Fibroblast of skin of back (primary cell): ENCODE measurements at regions not wholly inside any gene's neighbourhood (a gene's known extent, or its start where the extent isn't known, plus 50 kb on each side); places are given as distances from the start of the nearest gene placed in this dataset.

Experiments used
- DNase-seq: peaks from one replicate; pipeline ENCODE4 v3.0.0-alpha.2; 2013

GRCh38 chr6:43903739-43904290 is 133.8 kb downstream of the VEGFA start:
- no peak for DNase-seq

GRCh38 chr6:43901733-43902230 is 131.8 kb downstream of the VEGFA start:
- DNase-seq, result no peak

DNA sequence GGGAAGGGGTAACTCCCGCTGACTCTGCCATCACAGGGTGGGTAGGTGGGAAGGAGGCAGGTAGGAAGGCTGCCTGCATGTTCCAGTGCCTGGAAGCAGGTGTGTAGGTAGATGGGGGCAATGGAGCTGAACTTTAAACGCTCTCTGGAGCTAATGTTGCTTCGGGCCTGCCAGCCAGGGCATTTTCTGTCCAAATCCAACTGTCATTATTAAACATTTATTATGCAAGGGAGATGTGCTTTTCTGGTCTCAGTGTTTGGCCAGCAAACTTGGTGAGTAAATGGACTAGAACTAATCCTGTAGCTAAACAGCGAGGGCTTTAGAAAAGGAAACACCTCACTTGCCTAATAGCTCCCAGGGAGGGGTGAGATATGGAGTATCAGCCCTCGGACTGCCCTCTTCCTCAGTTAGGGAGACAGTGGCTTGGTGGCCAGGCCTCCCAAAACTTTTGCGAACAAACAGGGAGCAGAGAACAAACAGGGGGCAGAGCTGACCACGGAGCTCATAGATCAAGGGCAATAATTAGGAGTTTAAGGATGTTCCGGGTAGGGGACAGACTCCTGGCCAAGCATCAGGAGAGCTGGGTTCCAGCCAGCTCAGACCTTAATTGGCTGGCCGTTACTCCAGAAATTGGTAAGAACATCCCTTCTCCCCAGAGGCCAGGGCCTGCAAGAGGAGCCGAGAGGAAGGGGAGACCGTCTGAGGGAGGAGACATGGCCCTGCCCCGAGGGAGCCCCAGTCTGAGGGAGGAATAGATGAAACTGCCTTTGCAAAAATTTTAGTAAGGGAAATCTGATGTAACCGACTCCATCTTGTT is 131.1 kb downstream of the VEGFA start:
- DNase-seq, result no peak

DNA sequence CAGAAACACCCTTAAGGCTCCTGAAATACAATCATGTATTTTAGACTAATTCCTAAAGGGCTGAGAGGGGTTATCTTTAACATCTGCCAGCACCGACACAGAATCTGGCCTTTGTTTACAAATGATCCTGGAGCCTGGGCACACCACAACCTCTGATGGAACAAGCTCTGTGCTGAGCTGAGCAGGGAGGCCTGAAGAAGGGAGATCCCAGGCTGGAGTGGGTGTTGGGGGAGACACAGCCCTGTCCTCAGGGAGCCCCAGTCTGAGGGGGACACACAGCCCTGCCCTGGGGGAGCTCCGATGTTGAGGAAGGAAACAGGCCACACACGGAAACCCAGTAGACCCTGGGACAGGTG is 130.5 kb downstream of the VEGFA start:
- DNase-seq, result no peak

- DNase-seq, result no peak
Observed at GRCh38 chr6:43899830-43900229, 129.8 kb downstream of the VEGFA start.

- no peak for DNase-seq
Observed at GRCh38 chr6:43898358-43899131, 128.5 kb downstream of the VEGFA start.

DNA sequence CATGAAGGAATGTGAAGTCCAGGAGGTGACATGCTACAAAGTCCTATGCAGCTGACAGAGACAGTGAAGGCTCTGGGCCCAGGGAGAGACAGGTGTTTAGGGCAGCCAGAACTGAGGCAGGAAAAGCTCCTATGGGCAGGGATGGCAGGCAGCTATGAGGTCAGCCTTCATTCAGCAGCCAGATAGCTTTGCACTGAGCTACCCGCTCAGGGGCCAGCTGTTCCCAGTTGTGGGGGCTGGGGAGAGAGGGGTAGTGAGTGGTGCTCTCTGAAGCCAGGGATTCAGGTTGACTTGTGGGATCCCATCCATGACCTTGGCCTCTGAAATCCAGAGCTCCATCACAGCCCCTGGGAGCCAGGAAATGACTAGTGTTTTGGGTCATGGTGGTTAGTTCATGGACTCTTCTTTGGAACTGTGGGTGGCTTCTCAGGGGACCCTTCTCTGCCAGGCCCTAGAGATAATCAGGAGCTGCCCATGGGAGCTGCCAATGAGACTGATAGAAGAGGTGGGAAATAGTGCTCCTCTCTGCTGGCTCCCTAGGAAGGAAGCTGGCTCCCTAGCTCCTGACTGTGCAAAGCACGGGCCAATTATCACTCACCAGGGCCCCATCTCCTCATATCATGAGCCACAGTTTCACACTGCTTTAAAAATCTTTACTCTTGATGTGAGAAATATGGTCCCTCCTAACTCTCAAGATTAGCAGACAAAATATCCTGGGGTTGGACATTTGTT is 127.7 kb downstream of the VEGFA start:
- no peak for DNase-seq

GRCh38 chr6:43896329-43897255 is 126.6 kb downstream of the VEGFA start:
- DNase-seq, result no peak

- DNase-seq, result no peak
Observed at GRCh38 chr6:43895656-43896328, 125.8 kb downstream of the VEGFA start.

- no peak for DNase-seq
Observed at GRCh38 chr6:43893073-43893472, 123.1 kb downstream of the VEGFA start.

DNA sequence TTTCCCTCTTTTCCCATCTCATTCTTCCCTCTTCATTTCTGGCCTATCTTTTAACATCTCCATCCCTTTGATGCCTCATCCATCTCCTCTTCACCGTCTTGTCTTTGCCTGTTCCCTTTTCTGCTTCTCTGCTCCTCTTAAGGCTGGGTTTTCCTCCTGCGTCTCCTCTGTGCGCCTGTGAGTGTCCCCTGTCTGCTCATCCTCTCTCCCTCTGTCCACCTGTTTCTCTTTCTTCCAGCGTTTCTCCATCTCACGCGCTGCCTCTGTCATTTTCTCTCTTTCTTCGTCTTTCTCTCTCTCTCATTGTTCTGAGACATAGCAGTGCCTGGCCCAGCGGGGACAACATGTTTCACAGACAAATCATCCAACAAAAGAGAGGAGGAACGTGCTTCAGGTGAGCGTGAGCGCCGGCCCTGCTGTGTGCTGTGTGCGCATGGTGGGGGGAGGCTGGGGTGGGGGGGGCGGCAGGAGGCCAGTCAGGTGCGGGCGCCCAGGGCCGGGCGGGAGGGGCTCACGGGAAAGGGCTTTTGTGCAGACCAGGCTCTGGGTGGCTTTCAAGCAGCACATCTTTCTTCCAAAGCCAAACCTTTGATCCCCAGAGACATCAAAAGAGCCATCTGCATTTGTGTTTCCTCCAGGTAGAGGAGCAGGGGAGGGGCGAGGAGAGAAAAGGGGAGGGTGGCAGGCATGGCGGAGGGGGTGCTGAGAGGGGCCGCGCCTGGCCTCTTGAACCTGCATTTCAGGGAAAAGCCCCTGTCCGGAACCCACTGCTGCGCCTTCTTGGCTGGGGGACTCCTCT is 121.3 kb downstream of the VEGFA start:
- no peak for DNase-seq

DNA sequence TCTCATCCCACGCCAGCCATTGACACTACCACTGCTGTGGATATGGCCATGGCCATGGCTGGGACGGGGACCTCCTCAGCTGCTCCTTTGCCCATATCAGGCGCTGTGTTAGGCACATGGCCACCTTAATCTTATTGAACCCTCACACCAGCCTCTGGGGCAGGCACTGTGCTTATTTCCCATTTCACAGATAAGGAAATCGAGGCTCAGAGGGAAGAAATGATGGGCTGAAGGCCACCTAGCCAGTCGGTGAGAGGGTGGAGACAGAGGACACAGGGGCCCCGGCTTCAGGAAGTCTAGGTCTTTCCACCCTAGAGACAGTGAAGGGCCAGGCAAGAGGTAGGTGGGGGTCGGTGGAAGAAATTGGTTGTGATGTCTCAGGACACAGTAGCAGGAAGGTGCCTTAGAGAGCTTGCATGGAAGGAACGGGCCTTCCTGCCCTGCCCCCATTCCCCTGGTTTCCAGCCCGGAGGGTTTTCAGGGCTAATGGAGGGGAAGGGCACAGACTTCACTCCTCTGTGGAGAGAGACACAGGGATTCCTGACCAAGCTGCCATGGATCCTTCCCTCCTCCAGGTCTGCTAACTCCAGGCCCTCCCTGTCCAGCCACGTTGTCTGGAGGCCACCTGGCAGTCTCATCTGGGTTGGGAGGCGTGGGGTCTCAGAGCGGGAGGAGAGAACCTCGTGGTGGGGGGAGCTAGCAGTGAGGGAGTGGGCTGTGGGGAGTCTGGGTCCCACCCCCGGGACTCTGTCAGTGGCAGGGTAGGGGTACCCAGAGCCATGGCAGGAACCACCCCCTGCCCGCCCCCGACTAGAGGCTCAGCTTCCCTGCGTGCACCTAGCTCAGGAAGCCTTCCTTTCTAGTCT is 120.4 kb downstream of the VEGFA start:
- DNase-seq, result no peak

- DNase-seq, result no peak
Observed at GRCh38 chr6:43887906-43888683, 118.1 kb downstream of the VEGFA start.

- DNase-seq, result no peak
Observed at GRCh38 chr6:43887340-43887858, 117.4 kb downstream of the VEGFA start.

DNA sequence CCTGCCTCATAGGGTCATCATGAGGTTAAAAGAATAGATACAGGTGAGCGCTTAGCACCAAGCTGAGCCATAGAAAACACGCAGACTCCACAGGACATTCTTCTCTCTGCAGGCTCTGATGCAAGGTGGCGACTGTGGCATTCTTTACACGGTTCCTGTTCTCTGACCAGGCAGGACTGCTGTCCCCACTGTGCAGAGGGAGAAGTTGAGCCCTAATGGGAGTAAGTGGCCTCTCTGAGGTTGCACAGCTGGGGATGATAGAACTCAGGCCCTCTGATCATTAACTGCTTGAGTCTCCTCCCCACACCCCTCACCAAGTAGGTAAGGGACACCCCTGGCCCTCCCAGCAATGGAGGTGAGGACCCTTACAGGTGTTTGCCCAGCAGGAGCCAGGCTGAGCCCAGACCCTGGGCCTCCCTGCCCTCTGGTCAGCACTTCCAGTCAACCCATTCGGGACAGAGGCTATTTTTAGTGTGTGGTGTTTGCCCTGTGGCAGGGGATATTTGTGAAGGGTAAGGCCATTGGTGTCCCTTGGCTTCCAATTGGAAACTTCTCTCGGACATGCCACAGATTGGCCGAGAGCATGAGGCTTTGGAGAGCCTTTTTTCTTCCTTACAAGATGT is 116.8 kb downstream of the VEGFA start:
- DNase-seq, result no peak

- no peak for DNase-seq
Observed at GRCh38 chr6:43886067-43886461, 116.1 kb downstream of the VEGFA start.

DNA sequence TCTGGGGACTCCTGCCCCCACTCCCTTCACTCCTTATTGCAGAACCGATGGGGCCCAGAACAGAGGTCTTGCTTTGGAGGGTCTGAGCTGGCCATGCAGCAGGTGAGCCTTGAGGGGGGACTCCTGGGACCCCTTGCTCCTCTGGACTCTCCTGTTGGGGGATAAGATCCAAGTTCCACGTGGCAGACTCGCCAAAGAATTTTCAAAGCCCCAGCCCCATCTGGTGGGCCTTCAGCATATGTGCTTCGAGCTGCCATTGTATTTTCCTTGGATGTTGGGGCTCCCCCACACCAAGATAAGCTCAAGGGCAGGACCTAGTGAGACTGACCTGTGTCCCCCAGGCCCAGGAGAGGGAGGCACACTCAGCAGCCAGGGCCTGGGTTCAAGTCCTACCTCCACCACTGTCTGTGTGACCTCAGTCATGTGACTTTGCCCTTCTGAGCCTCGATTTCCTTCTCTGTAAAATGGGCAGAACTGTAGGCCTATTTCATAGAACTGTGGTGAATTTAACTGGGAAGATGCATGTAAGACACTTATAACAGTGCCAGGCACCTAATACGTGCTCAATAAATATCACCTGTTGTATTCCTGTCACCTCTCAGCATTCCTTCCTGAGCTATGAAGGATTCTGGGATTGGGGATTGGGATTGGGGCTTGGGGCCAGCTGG is 115.5 kb downstream of the VEGFA start:
- no peak for DNase-seq
